IMR-90 (cell line): ENCODE measurements at regions not wholly inside any gene's neighbourhood (a gene's known extent, or its start where the extent isn't known, plus 50 kb on each side); places are given as distances from the start of the nearest gene placed in this dataset.

Experiments used
- ATAC-seq: fragments of 200-7000 bp; cut with Tn5 transposase; 2 replicates; pipeline ENCODE4 v1.9.1; 2020; ENCODE audit warnings: low read depth, mild to moderate bottlenecking, moderate library complexity
- BruUV-seq: library from RNA; stranded (reverse); fragments of 400-500 nt; replicated peaks from 2 replicates; lab custom pipeline; 2021; lab: Mats Ljungman, UMichigan
- CTCF ChIA-PET: fragments of 300-600 bp; formaldehyde crosslinking; extraction: SDS; loops from one replicate; lab custom pipeline; 2021; ENCODE audit warnings: antibody characterized with exemption; lab: Yijun Ruan, JAX
- POLR2A ChIA-PET: fragments of 300-600 bp; sonication (Branson Sonifier 250); formaldehyde crosslinking; loops from one replicate; lab custom pipeline; 2022; ENCODE audit warnings: antibody characterized with exemption; ENCODE audit not compliant: unreplicated experiment; lab: Charles Lee
- DNase-seq: peaks from one replicate; pipeline ENCODE4 v3.0.0; 2013
- H2AFZ ChIP-seq: replicated peaks from 2 replicates; pipeline ENCODE3; 2013; ENCODE audit warnings: low read length, mild to moderate bottlenecking; ENCODE audit not compliant: poor library complexity
- H2AK5ac ChIP-seq: 2 replicates; pipeline ENCODE4 v1.6.1; 2013; ENCODE audit warnings: low read depth, low read length, inconsistent platforms
- H2AK9ac ChIP-seq: replicated peaks from 2 replicates; pipeline ENCODE3; 2013; ENCODE audit warnings: mild to moderate bottlenecking, low read depth, low read length, moderate library complexity; ENCODE audit not compliant: poor library complexity
- H2BK120ac ChIP-seq: 2 replicates; pipeline ENCODE4 v1.6.1; 2013; ENCODE audit warnings: low read depth, low read length, inconsistent platforms
- H2BK15ac ChIP-seq: 3 replicates; pipeline ENCODE4 v1.6.1; 2013; ENCODE audit warnings: low read depth, low read length, inconsistent platforms
- H2BK20ac ChIP-seq: 2 replicates; pipeline ENCODE4 v1.6.1; 2013; ENCODE audit warnings: low read depth, mild to moderate bottlenecking, inconsistent platforms, low read length, moderate library complexity
- H2BK5ac ChIP-seq: 2 replicates; pipeline ENCODE4 v1.6.1; 2013; ENCODE audit warnings: mild to moderate bottlenecking, low read depth, low read length, inconsistent platforms; ENCODE audit not compliant: poor library complexity, severe bottlenecking
- H3K14ac ChIP-seq: replicated peaks from 2 replicates; pipeline ENCODE4 v1.6.1; 2013; ENCODE audit warnings: low read depth, low read length, inconsistent platforms
- H3K18ac ChIP-seq: 2 replicates; pipeline ENCODE4 v1.6.1; 2013; ENCODE audit warnings: low read depth, low read length, control low read depth
- H3K23ac ChIP-seq: 2 replicates; pipeline ENCODE4 v1.6.1; 2013; ENCODE audit warnings: low read depth, low read length, inconsistent platforms
- H3K27ac ChIP-seq: 2 replicates; pipeline ENCODE4 v1.5.1; 2013; ENCODE audit warnings: mild to moderate bottlenecking, control low read depth, low read length; ENCODE audit not compliant: insufficient read depth
- H3K27me3 ChIP-seq: 2 replicates; pipeline ENCODE4 v1.6.1; 2013; ENCODE audit warnings: low read length; ENCODE audit not compliant: control insufficient read depth, insufficient read depth
- H3K36me3 ChIP-seq: 2 replicates; pipeline ENCODE4 v1.6.1; 2013; ENCODE audit warnings: low read length, mixed read lengths; ENCODE audit not compliant: control insufficient read depth, insufficient read depth
- H3K4ac ChIP-seq: 2 replicates; pipeline ENCODE4 v1.6.1; 2013; ENCODE audit warnings: low read depth, low read length, inconsistent platforms
- H3K4me1 ChIP-seq: 2 replicates; pipeline ENCODE4 v1.6.1; 2013; ENCODE audit warnings: low read length, mixed read lengths; ENCODE audit not compliant: control insufficient read depth, insufficient read depth
- H3K4me2 ChIP-seq: 2 replicates; pipeline ENCODE4 v1.6.1; 2013; ENCODE audit warnings: low read depth, mild to moderate bottlenecking, control low read depth, low read length, moderate library complexity
- H3K4me3 ChIP-seq: 2 replicates; pipeline ENCODE4 v1.5.1; 2013; ENCODE audit warnings: low read depth, mild to moderate bottlenecking, control low read depth, low read length, moderate library complexity; ENCODE audit not compliant: insufficient read depth
- H3K56ac ChIP-seq: 2 replicates; pipeline ENCODE4 v1.6.1; 2013; ENCODE audit warnings: low read length, inconsistent platforms; ENCODE audit not compliant: insufficient read depth; ENCODE audit errors: extremely low read depth
- H3K79me1 ChIP-seq, 2 experiments: 2 replicates each; pipeline ENCODE4 v1.6.1; 2013; ENCODE audit warnings: low read length in 2 of 2, inconsistent platforms in 1 of 2, low read depth in 1 of 2
- H3K9ac ChIP-seq: 2 replicates; pipeline ENCODE4 v1.6.1; 2013; ENCODE audit warnings: low read depth, low read length, control low read depth
- H3K9me1 ChIP-seq: 2 replicates; pipeline ENCODE4 v1.6.1; 2013; ENCODE audit warnings: low read length, inconsistent platforms; ENCODE audit not compliant: insufficient read depth
- H3K9me3 ChIP-seq: 2 replicates; pipeline ENCODE4 v1.6.1; 2013; ENCODE audit warnings: low read length; ENCODE audit not compliant: control insufficient read depth, insufficient read depth
- H4K20me1 ChIP-seq: 2 replicates; pipeline ENCODE4 v1.6.1; 2013; ENCODE audit warnings: low read length, inconsistent platforms; ENCODE audit not compliant: insufficient read depth
- H4K5ac ChIP-seq: 2 replicates; pipeline ENCODE4 v1.6.1; 2013; ENCODE audit warnings: mild to moderate bottlenecking, low read depth, low read length, control low read depth
- H4K8ac ChIP-seq, 2 experiments: 2 replicates each; pipeline ENCODE4 v1.6.1; 2013; ENCODE audit warnings: low read depth in 2 of 2, low read length in 2 of 2, control low read depth in 1 of 2, inconsistent platforms in 1 of 2
- H4K91ac ChIP-seq: 2 replicates; pipeline ENCODE4 v1.6.1; 2013; ENCODE audit warnings: low read depth, low read length, inconsistent platforms; ENCODE audit not compliant: insufficient read depth
- BHLHE40 ChIP-seq: fragments of 150-350 bp; IDR thresholded peaks from 2 replicates; pipeline ENCODE4 v1.6.1; 2016; ENCODE audit warnings: mild to moderate bottlenecking, low read depth, low read length
- CEBPB ChIP-seq: IDR thresholded peaks from 2 replicates; pipeline ENCODE4 v1.6.1; 2012; ENCODE audit warnings: low read depth, low read length, improper control_type of control experiment
- CHD1 ChIP-seq: IDR thresholded peaks from 2 replicates; pipeline ENCODE4 v1.6.1; 2012; ENCODE audit warnings: low read depth, low read length, improper control_type of control experiment
- FOS ChIP-seq: fragments of 150-350 bp; IDR thresholded peaks from 2 replicates; pipeline ENCODE4 v1.6.1; 2016; ENCODE audit warnings: low read depth, low read length
- MAFK ChIP-seq: IDR thresholded peaks from 2 replicates; pipeline ENCODE4 v1.6.1; 2012; ENCODE audit warnings: low read depth, low read length, improper control_type of control experiment
- MAZ ChIP-seq: IDR thresholded peaks from 2 replicates; pipeline ENCODE4 v1.6.1; 2012; ENCODE audit warnings: low read depth, mild to moderate bottlenecking, low read length, improper control_type of control experiment, moderate library complexity, borderline replicate concordance
- MXI1 ChIP-seq: IDR thresholded peaks from 2 replicates; pipeline ENCODE4 v1.6.1; 2012; ENCODE audit warnings: low read depth, mild to moderate bottlenecking, low read length, moderate library complexity, borderline replicate concordance
- NFE2L2 ChIP-seq: fragments of 150-350 bp; IDR thresholded peaks from 2 replicates; pipeline ENCODE4 v1.6.1; 2016; ENCODE audit warnings: low read depth, mild to moderate bottlenecking, low read length
- POLR2A ChIP-seq: IDR thresholded peaks from 2 replicates; pipeline ENCODE4 v1.6.1; 2012; ENCODE audit warnings: mild to moderate bottlenecking, low read depth, low read length
- RAD21 ChIP-seq: IDR thresholded peaks from 2 replicates; pipeline ENCODE4 v1.6.1; 2012; ENCODE audit warnings: low read length, improper control_type of control experiment
- RCOR1 ChIP-seq: IDR thresholded peaks from 2 replicates; pipeline ENCODE4 v1.6.1; 2012; ENCODE audit warnings: mild to moderate bottlenecking, low read length, improper control_type of control experiment; ENCODE audit not compliant: insufficient replicate concordance
- RFX5 ChIP-seq: IDR thresholded peaks from 2 replicates; pipeline ENCODE4 v1.8.0; 2012; ENCODE audit warnings: low read depth, mild to moderate bottlenecking, low read length, moderate library complexity
- SMC3 ChIP-seq: fragments of 150-350 bp; IDR thresholded peaks from 2 replicates; pipeline ENCODE4 v1.6.1; 2016; ENCODE audit warnings: low read depth, mild to moderate bottlenecking, antibody characterized with exemption, low read length, moderate library complexity
- dilution Hi-C: fragments of 300-500 bp; cut with HindIII; formaldehyde crosslinking; loops from one replicate; pipeline ENCODE4 v1.14.3; 2018; ENCODE audit warnings: low sequenced_read_pairs; ENCODE audit not compliant: unreplicated experiment
- in situ Hi-C: fragments of 300-500 bp; cut with MboI; formaldehyde crosslinking; loops from 3 replicates; pipeline ENCODE4 v1.14.3; 2019; ENCODE audit warnings: low sequenced_read_pairs, inconsistent platforms, mixed read lengths
- intact Hi-C: fragments of 100-400 bp; cut with micrococcal nuclease; formaldehyde crosslinking; loops from 2 replicates; pipeline ENCODE4 v1.10.0; 2022
- TF ChIP-seq, protein P1 (sequence below): fragments of 150-350 bp; IDR thresholded peaks from 2 replicates; pipeline ENCODE4 v1.6.1; 2016; ENCODE audit warnings: low read depth, mild to moderate bottlenecking, low read length, moderate library complexity, borderline replicate concordance
- TF ChIP-seq, protein P2 (sequence below): conservative IDR thresholded peaks from 2 replicates; pipeline ENCODE4 v1.5.1; 2012; ENCODE audit warnings: mild to moderate bottlenecking, low read depth, low read length, improper control_type of control experiment
- TF ChIP-seq, protein P3 (sequence below): fragments of 150-350 bp; IDR thresholded peaks from 2 replicates; pipeline ENCODE4 v1.6.1; 2017; ENCODE audit warnings: mild to moderate bottlenecking, antibody characterized with exemption, low read length, low read depth

DNA sequence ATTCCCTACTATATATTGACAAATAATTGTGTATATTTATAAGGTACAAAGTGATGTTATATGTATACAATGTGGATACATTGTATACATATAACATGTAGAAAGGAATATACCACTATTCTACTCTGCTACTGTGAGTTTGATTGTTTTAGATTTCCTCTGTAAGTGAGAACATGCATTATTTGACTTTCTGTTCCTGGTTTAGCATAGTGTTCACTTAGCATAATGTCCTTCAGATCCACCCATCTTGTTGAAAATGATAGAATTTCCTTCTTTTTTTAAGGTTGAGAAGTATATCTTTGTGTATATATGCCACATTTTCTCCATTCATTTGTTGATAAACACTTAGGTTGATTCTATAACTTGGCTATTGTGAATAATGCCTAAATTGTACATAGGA is 140.8 kb upstream of the BDNF start:
- no peak overlapping the region for H2BK20ac ChIP-seq
- no peaks in the 10 kb centered on the region for H3K27me3 ChIP-seq
- no peak overlapping the region for H3K14ac ChIP-seq
- H4K20me1 ChIP-seq: no peaks in the 10 kb centered on the region
- DNase-seq (no peak), ATAC-seq (no peak)
- in situ Hi-C loops (no loop called here), dilution Hi-C loops (no loop called here), intact Hi-C loops (no loop called here)
- no peak overlapping the region for H3K4ac ChIP-seq
- H3K4me1 ChIP-seq: peaks cover 5% of the 10 kb centered on the region; the same call in 1 of the 2 replicates
- H3K79me1 ChIP-seq: no peaks in the 10 kb centered on the region
- no peak overlapping the region for H3K4me2 ChIP-seq
- BruUV-seq: no TSS peak
- no peaks in the 10 kb centered on the region for H3K36me3 ChIP-seq
- H2AK5ac ChIP-seq: no peak overlapping the region
- H4K8ac ChIP-seq: no peak overlapping the region
- H2BK15ac ChIP-seq: no peak overlapping the region
- H3K23ac ChIP-seq: no peak overlapping the region
- H3K4me3 ChIP-seq: no peak overlapping the region
- no peak overlapping the region for H4K5ac ChIP-seq
- H2BK120ac ChIP-seq: no peak overlapping the region
- POLR2A ChIA-PET: no interaction called here
- H2BK5ac ChIP-seq: no peak overlapping the region
- H3K9me1 ChIP-seq: no peaks in the 10 kb centered on the region
- no peak overlapping the region for H3K27ac ChIP-seq
- H2AFZ ChIP-seq: no peak overlapping the region
- CTCF ChIA-PET: no interaction called here
- peaks cover 4% of the 10 kb centered on the region; the same call in 1 of the 2 replicates for H3K9me3 ChIP-seq
- no peak overlapping the region for H2AK9ac ChIP-seq
- H3K56ac ChIP-seq: no peak overlapping the region
- H4K91ac ChIP-seq: no peak overlapping the region
- no peak overlapping the region for H3K18ac ChIP-seq
- no peak for TF ChIP-seq POLR2A
- no peak for TF ChIP-seq CEBPB
- no peak for TF ChIP-seq RAD21
- TF ChIP-seq RCOR1: no peak
- TF ChIP-seq RFX5: no peak
- TF ChIP-seq CHD1: no peak
- no peak for TF ChIP-seq SMC3
- TF ChIP-seq, protein P1, sequence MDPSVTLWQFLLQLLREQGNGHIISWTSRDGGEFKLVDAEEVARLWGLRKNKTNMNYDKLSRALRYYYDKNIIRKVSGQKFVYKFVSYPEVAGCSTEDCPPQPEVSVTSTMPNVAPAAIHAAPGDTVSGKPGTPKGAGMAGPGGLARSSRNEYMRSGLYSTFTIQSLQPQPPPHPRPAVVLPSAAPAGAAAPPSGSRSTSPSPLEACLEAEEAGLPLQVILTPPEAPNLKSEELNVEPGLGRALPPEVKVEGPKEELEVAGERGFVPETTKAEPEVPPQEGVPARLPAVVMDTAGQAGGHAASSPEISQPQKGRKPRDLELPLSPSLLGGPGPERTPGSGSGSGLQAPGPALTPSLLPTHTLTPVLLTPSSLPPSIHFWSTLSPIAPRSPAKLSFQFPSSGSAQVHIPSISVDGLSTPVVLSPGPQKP: no peak
- TF ChIP-seq, protein P2, sequence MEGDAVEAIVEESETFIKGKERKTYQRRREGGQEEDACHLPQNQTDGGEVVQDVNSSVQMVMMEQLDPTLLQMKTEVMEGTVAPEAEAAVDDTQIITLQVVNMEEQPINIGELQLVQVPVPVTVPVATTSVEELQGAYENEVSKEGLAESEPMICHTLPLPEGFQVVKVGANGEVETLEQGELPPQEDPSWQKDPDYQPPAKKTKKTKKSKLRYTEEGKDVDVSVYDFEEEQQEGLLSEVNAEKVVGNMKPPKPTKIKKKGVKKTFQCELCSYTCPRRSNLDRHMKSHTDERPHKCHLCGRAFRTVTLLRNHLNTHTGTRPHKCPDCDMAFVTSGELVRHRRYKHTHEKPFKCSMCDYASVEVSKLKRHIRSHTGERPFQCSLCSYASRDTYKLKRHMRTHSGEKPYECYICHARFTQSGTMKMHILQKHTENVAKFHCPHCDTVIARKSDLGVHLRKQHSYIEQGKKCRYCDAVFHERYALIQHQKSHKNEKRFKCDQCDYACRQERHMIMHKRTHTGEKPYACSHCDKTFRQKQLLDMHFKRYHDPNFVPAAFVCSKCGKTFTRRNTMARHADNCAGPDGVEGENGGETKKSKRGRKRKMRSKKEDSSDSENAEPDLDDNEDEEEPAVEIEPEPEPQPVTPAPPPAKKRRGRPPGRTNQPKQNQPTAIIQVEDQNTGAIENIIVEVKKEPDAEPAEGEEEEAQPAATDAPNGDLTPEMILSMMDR: no peak
- TF ChIP-seq, protein P3, sequence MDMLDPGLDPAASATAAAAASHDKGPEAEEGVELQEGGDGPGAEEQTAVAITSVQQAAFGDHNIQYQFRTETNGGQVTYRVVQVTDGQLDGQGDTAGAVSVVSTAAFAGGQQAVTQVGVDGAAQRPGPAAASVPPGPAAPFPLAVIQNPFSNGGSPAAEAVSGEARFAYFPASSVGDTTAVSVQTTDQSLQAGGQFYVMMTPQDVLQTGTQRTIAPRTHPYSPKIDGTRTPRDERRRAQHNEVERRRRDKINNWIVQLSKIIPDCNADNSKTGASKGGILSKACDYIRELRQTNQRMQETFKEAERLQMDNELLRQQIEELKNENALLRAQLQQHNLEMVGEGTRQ: no peak
- no peak for TF ChIP-seq MXI1
- TF ChIP-seq MAZ: no peak
- TF ChIP-seq NFE2L2: no peak
- TF ChIP-seq BHLHE40: no peak
- TF ChIP-seq FOS: no peak
- no peak for TF ChIP-seq MAFK
- no peak overlapping the region for H3K9ac ChIP-seq
